GM19463 (cell line): ENCODE measurements at regions not wholly inside any gene's neighbourhood (a gene's known extent, or its start where the extent isn't known, plus 50 kb on each side); places are given as distances from the start of the nearest gene placed in this dataset.

Source experiments
- ATAC-seq: cut with Tn5 transposase; IDR thresholded peaks from one replicate; pipeline ENCODE4 v1.9.1; 2021; ENCODE audit warnings: mild to moderate bottlenecking, moderate library complexity; ENCODE audit not compliant: unreplicated experiment

- ATAC-seq: no peak
Measured at GRCh38 chr5:173717959-173718358, 101.5 kb upstream of the BOD1 start.

- ATAC-seq: no peak
Measured at GRCh38 chr5:173718469-173718868, 102.0 kb upstream of the BOD1 start.

GRCh38 chr5:173719731-173720082, 103.3 kb upstream of the BOD1 start:
- no peak for ATAC-seq

- no peak for ATAC-seq
Measured at GRCh38 chr5:173720286-173720952, 104.0 kb upstream of the BOD1 start.

GRCh38 chr5:173720953-173721600, 104.6 kb upstream of the BOD1 start:
- ATAC-seq: no peak

- ATAC-seq: no peak
Measured at GRCh38 chr5:173721601-173722232, 105.3 kb upstream of the BOD1 start.

GRCh38 chr5:173726846-173727557, 110.6 kb upstream of the BOD1 start:
- no peak for ATAC-seq

- no peak for ATAC-seq
Measured at GRCh38 chr5:173727839-173728778, 111.7 kb upstream of the BOD1 start.

- ATAC-seq: no peak
Measured at GRCh38 chr5:173729079-173729765, 112.8 kb upstream of the BOD1 start.

- ATAC-seq: no peak
Measured at GRCh38 chr5:173730632-173731298, 114.3 kb upstream of the BOD1 start.

- ATAC-seq: no peak
Measured at GRCh38 chr5:173733021-173733420, 116.6 kb upstream of the BOD1 start.

GRCh38 chr5:173733425-173733824, 117.0 kb upstream of the BOD1 start:
- no peak for ATAC-seq

GRCh38 chr5:173733831-173734501, 117.5 kb upstream of the BOD1 start:
- peak; percentile 59 for ATAC-seq

- ATAC-seq: no peak
Measured at GRCh38 chr5:173734716-173735115, 118.3 kb upstream of the BOD1 start.

GRCh38 chr5:173735184-173735583, 118.7 kb upstream of the BOD1 start:
- ATAC-seq: no peak

- no peak for ATAC-seq
Measured at GRCh38 chr5:173735691-173736090, 119.2 kb upstream of the BOD1 start.

- ATAC-seq: no peak
Measured at GRCh38 chr5:173736374-173736773, 119.9 kb upstream of the BOD1 start.

GRCh38 chr5:173736923-173737412, 120.5 kb upstream of the BOD1 start:
- peak; percentile 84 for ATAC-seq

GRCh38 chr5:173739741-173740140, 123.3 kb upstream of the BOD1 start:
- ATAC-seq: no peak
